HepG2 (cell line): ENCODE measurements at regions not wholly inside any gene's neighbourhood (a gene's known extent, or its start where the extent isn't known, plus 50 kb on each side); places are given as distances from the start of the nearest gene placed in this dataset.

ENCODE experiments used
- ATAC-seq: fragments of 200-7000 bp; cut with Tn5 transposase; 3 replicates; pipeline ENCODE4 v1.9.1; 2020; ENCODE audit warnings: mild to moderate bottlenecking, moderate library complexity
- BruUV-seq: library from RNA; stranded (reverse); fragments of 400-500 nt; replicated peaks from 2 replicates; lab custom pipeline; 2021; lab: Mats Ljungman, UMichigan
- CTCF ChIA-PET: fragments of 300-600 bp; formaldehyde crosslinking; extraction: SDS; loops from one replicate; lab custom pipeline; 2021; ENCODE audit warnings: low total read pairs, inconsistent platforms, low intra/inter-chr PET ratio; lab: Yijun Ruan, JAX
- POLR2A ChIA-PET: fragments of 350-600 bp; sonication (Branson Sonifier 250); formaldehyde crosslinking; loops from one replicate; lab custom pipeline; 2020; ENCODE audit warnings: antibody characterized with exemption, inconsistent platforms; lab: Yijun Ruan, JAX
- DNase-seq: peaks from one replicate; pipeline ENCODE4 v3.0.0-alpha.2; 2015; ENCODE audit warnings: low spot score
- FAIRE-seq: peaks from 3 replicates; lab custom pipeline; 2011; peaks lifted over from hg19 to GRCh38; lab: Jason Lieb, UNC
- H2AFZ ChIP-seq: one replicate; pipeline ENCODE4 v1.6.1; 2011; ENCODE audit warnings: low read length, inconsistent platforms
- H3K27ac ChIP-seq: fragments of 300-600 bp; 3 replicates; pipeline ENCODE4 v1.8.0; 2011; ENCODE audit warnings: mixed run types, mild to moderate bottlenecking, mixed read lengths, low read length, inconsistent platforms; ENCODE audit not compliant: insufficient read depth; ENCODE audit errors: extremely low read length
- H3K27me3 ChIP-seq, 2 experiments: fragments of 200-600 bp in 1 of 2; 2 replicates in 1 of 2; 3 replicates in 1 of 2; pipeline versions ENCODE4 v1.6.0 to v1.8.0; 2011; ENCODE audit warnings: low read length in 2 of 2, mild to moderate bottlenecking in 2 of 2, moderate library complexity in 2 of 2, inconsistent platforms in 1 of 2; ENCODE audit not compliant: insufficient read depth in 2 of 2, control insufficient read depth in 1 of 2
- H3K36me3 ChIP-seq, 2 experiments: fragments of 200-600 bp in 1 of 2; replicated peaks in 1 of 2; 2 replicates in 1 of 2; 3 replicates in 1 of 2; pipeline versions ENCODE4 v1.5.1 to v1.8.0; 2011; ENCODE audit warnings: low read length in 2 of 2, inconsistent platforms in 1 of 2; ENCODE audit not compliant: insufficient read depth in 2 of 2, control insufficient read depth in 1 of 2
- H3K4me1 ChIP-seq: 2 replicates; pipeline ENCODE4 v1.5.1; 2012; ENCODE audit warnings: low read length, inconsistent platforms; ENCODE audit not compliant: insufficient read depth
- H3K4me2 ChIP-seq: 2 replicates; pipeline ENCODE4 v1.6.0; 2011; ENCODE audit warnings: low read depth, low read length, inconsistent platforms
- H3K4me3 ChIP-seq, 3 experiments: fragments of 200-600 bp in 1 of 3; sonication (generic), shearing (Covaris generic) in 1 of 3; replicated peaks in 1 of 3; 2 replicates each; pipeline ENCODE4 v1.5.1; 2011 to 2016; ENCODE audit warnings: low read length in 3 of 3, inconsistent platforms in 2 of 3, low read depth in 2 of 3, mild to moderate bottlenecking in 2 of 3, control low read depth in 1 of 3, mixed read lengths in 1 of 3; ENCODE audit not compliant: insufficient read depth in 1 of 3
- H3K79me2 ChIP-seq: one replicate; pipeline ENCODE4 v1.6.1; 2011; ENCODE audit warnings: low read length, inconsistent platforms; ENCODE audit not compliant: insufficient read depth
- H3K9ac ChIP-seq: 2 replicates; pipeline ENCODE4 v1.6.0; 2011; ENCODE audit warnings: mild to moderate bottlenecking, low read depth, low read length, inconsistent platforms; ENCODE audit not compliant: insufficient read depth
- H3K9me3 ChIP-seq: 2 replicates; pipeline ENCODE4 v1.5.1; 2012; ENCODE audit warnings: mild to moderate bottlenecking, low read length
- H4K20me1 ChIP-seq: 2 replicates; pipeline ENCODE4 v1.6.0; 2011; ENCODE audit warnings: inconsistent platforms, mild to moderate bottlenecking, low read length, moderate library complexity; ENCODE audit not compliant: insufficient read depth
- ASH2L ChIP-seq: fragments of 300-600, 200-600 bp; sonication (generic); IDR thresholded peaks from 2 replicates; pipeline ENCODE4 v1.7.0; 2017; ENCODE audit warnings: low read depth, mild to moderate bottlenecking, moderate library complexity, mixed read lengths, low read length; ENCODE audit not compliant: insufficient read length
- CC2D1A ChIP-seq: sonication (generic); formaldehyde crosslinking; IDR thresholded peaks from 2 replicates; pipeline ENCODE4 v1.8.1; 2023; ENCODE audit warnings: mild to moderate bottlenecking, missing genetic modification reagents
- CHD2 ChIP-seq: IDR thresholded peaks from 2 replicates; pipeline ENCODE4 v1.6.1; 2011; ENCODE audit warnings: low read depth, low read length, improper control_type of control experiment
- ETV5 ChIP-seq: IDR thresholded peaks from 2 replicates; pipeline ENCODE4 v1.6.1; 2018; ENCODE audit warnings: missing biosample characterization, missing genetic modification reagents, inconsistent platforms, borderline replicate concordance
- HOXA9 ChIP-seq: sonication (generic); formaldehyde crosslinking; IDR thresholded peaks from 2 replicates; pipeline ENCODE4 v1.8.1; 2022; ENCODE audit warnings: missing genetic modification reagents, mild to moderate bottlenecking, moderate library complexity, borderline replicate concordance
- MAZ ChIP-seq, 2 experiments: sonication (generic) in 1 of 2; formaldehyde crosslinking in 1 of 2; IDR thresholded peaks; 2 replicates each; pipeline versions ENCODE4 v1.5.0 to v1.6.1; 2012 to 2020; ENCODE audit warnings: low read depth in 2 of 2, mild to moderate bottlenecking in 2 of 2, borderline replicate concordance in 1 of 2, improper control_type of control experiment in 1 of 2, low read length in 1 of 2, missing genetic modification reagents in 1 of 2, moderate library complexity in 1 of 2
- PCBP2 ChIP-seq: fragments of 200-400 bp; formaldehyde crosslinking; optimal IDR thresholded peaks from 2 replicates; pipeline ENCODE3; 2018; ENCODE audit warnings: low read length, low read depth; ENCODE audit not compliant: poor library complexity, severe bottlenecking
- RERE ChIP-seq: IDR thresholded peaks from 2 replicates; pipeline ENCODE4 v1.6.1; 2016; ENCODE audit warnings: low read depth, missing genetic modification reagents, missing compliant biosample characterization
- RORA ChIP-seq: sonication (generic); formaldehyde crosslinking; IDR thresholded peaks from 2 replicates; pipeline ENCODE4 v1.5.0; 2020; ENCODE audit warnings: mild to moderate bottlenecking, missing genetic modification reagents, moderate library complexity
- ZKSCAN5 ChIP-seq: sonication (generic); formaldehyde crosslinking; IDR thresholded peaks from 2 replicates; pipeline ENCODE4 v1.5.1; 2020; ENCODE audit warnings: mild to moderate bottlenecking, missing genetic modification reagents
- ZNF124 ChIP-seq: sonication (generic); formaldehyde crosslinking; IDR thresholded peaks from 2 replicates; pipeline ENCODE4 v1.4.0; 2020; ENCODE audit warnings: missing genetic modification reagents
- ZNF263 ChIP-seq: sonication (generic); formaldehyde crosslinking; IDR thresholded peaks from 2 replicates; pipeline ENCODE4 v1.4.0; 2020; ENCODE audit warnings: missing genetic modification reagents
- ZNF556 ChIP-seq: sonication (generic); formaldehyde crosslinking; IDR thresholded peaks from 2 replicates; pipeline ENCODE4 v1.4.0; 2020; ENCODE audit warnings: mild to moderate bottlenecking, missing genetic modification reagents, borderline replicate concordance
- ZNF558 ChIP-seq: sonication (generic); formaldehyde crosslinking; IDR thresholded peaks from 2 replicates; pipeline ENCODE4 v1.9.0; 2022; ENCODE audit warnings: mild to moderate bottlenecking, missing genetic modification reagents, borderline replicate concordance
- ZNF7 ChIP-seq: IDR thresholded peaks from 2 replicates; pipeline ENCODE4 v1.6.1; 2016; ENCODE audit warnings: missing biosample characterization, missing genetic modification reagents
- WGBS: methylation state at CpG from one replicate; pipeline ENCODE4 v1.1.6; 2017; ENCODE audit warnings: low lambda C conversion rate; 5-methylcytosine and 5-hydroxymethylcytosine counted together
- in situ Hi-C: cut with HindIII; loops from 2 replicates; pipeline ENCODE4 v1.10.0; 2017; ENCODE audit warnings: low pct_unique_long_range_greater_than_20kb; ENCODE audit not compliant: extremely low pct_ligation_motif_present
- intact Hi-C: fragments of 100-400 bp; cut with micrococcal nuclease; formaldehyde crosslinking; loops from one replicate; pipeline ENCODE4 v1.10.0; 2022; ENCODE audit not compliant: unreplicated experiment

- in situ Hi-C loops (no loop called here), intact Hi-C loops (no loop called here)
- Histone ChIP-seq H3K4me2 (no peak overlapping the region), H3K4me3 (no peak overlapping the region), H3K9me3 (no peaks in the 10 kb centered on the region), H3K79me2 (no peaks in the 10 kb centered on the region), H4K20me1 (no peaks in the 10 kb centered on the region), H3K36me3 (no peaks in the 10 kb centered on the region), H3K27me3 (peaks cover 0 to 1% of the 10 kb centered on the region in 2 experiments; a peak in 1 of 5 replicates), H3K9ac (no peak overlapping the region), H3K4me1 (no peaks in the 10 kb centered on the region), H3K27ac (no peak overlapping the region), H2AFZ (no peak overlapping the region)
- 37% methylated on average over 4 of the region's 4 CpGs for whole genome bisulfite sequencing
- ATAC-seq (no peak), FAIRE-seq (no peak), DNase-seq (no peak)
- ChIA-PET POLR2A (no interaction called here), CTCF (no interaction called here)
- no peak for TF ChIP-seq MAZ (IDR thresholded peaks at IDR 0.05; ENCODE audit: borderline replicate concordance, low read depth, low read length)
- TF ChIP-seq MAZ (CRISPR knock-in tag; IDR thresholded peaks at IDR 0.05; ENCODE audit: low read depth) = no peak
- TF ChIP-seq ASH2L = no peak
- TF ChIP-seq ZNF124 = no peak
- no peak for TF ChIP-seq ZKSCAN5 (CRISPR knock-in tag)
- TF ChIP-seq ZNF556 = no peak
- TF ChIP-seq ZNF7 = no peak
- no peak for TF ChIP-seq ZNF263 (CRISPR knock-in tag)
- no peak for TF ChIP-seq ETV5
- TF ChIP-seq CC2D1A (CRISPR knock-in tag) = no peak
- TF ChIP-seq CHD2 = no peak
- no TSS peak for BruUV-seq
Measured at GRCh38 chr1:60670302-60670701, 412.1 kb upstream of the NFIA start.

- FAIRE-seq = no peak
- BruUV-seq = no TSS peak
- peaks cover 0 to 1% of the 10 kb centered on the region in 2 experiments; a peak in 1 of 5 replicates for H3K27me3 ChIP-seq
- H3K9ac ChIP-seq = no peak overlapping the region
- in situ Hi-C loops = no loop called here
- ChIA-PET CTCF (no interaction called here), POLR2A (no interaction called here)
- H3K4me1 ChIP-seq = no peaks in the 10 kb centered on the region
- no peak overlapping the region for H2AFZ ChIP-seq
- H3K27ac ChIP-seq = no peak overlapping the region
- no peaks in the 10 kb centered on the region for H3K9me3 ChIP-seq
- ATAC-seq = no peak
- no peak for DNase-seq
- H3K36me3 ChIP-seq = no peaks in the 10 kb centered on the region
- WGBS = 32% methylated on average over 8 of the region's 8 CpGs
- intact Hi-C loops = no loop called here
- no peaks in the 10 kb centered on the region for H4K20me1 ChIP-seq
- no peaks in the 10 kb centered on the region for H3K79me2 ChIP-seq
- H3K4me2 ChIP-seq = no peak overlapping the region
- H3K4me3 ChIP-seq = no peak overlapping the region
- TF ChIP-seq RORA (CRISPR knock-in tag) (no peak), PCBP2 (no peak), RERE (no peak), ZNF558 (CRISPR knock-in tag) (no peak), HOXA9 (no peak)
Measured at GRCh38 chr1:60668585-60668984, 413.8 kb upstream of the NFIA start.
